ENCODE measurements at regions not wholly inside any gene's neighbourhood (a gene's known extent, or its start where the extent isn't known, plus 50 kb on each side); places are given as distances from the start of the nearest gene placed in this dataset.

GRCh38 chr2:167817908-167818307 lies 429.5 kb downstream of the STK39 start:
- TF ChIP-seq, protein P1, sequence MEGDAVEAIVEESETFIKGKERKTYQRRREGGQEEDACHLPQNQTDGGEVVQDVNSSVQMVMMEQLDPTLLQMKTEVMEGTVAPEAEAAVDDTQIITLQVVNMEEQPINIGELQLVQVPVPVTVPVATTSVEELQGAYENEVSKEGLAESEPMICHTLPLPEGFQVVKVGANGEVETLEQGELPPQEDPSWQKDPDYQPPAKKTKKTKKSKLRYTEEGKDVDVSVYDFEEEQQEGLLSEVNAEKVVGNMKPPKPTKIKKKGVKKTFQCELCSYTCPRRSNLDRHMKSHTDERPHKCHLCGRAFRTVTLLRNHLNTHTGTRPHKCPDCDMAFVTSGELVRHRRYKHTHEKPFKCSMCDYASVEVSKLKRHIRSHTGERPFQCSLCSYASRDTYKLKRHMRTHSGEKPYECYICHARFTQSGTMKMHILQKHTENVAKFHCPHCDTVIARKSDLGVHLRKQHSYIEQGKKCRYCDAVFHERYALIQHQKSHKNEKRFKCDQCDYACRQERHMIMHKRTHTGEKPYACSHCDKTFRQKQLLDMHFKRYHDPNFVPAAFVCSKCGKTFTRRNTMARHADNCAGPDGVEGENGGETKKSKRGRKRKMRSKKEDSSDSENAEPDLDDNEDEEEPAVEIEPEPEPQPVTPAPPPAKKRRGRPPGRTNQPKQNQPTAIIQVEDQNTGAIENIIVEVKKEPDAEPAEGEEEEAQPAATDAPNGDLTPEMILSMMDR (IDR thresholded peaks at IDR 0.05) = no peak
- TF ChIP-seq POLR2A (IDR thresholded peaks at IDR 0.05) = no peak
